Occipital lobe (tissue), 1 donor: ENCODE measurements at regions not wholly inside any gene's neighbourhood (a gene's known extent, or its start where the extent isn't known, plus 50 kb on each side); places are given as distances from the start of the nearest gene placed in this dataset.
A peak's percentile ranks its signal among the peaks of the same experiment; 100 is the strongest.

ENCODE experiments used
- DNase-seq: peaks from one replicate; lab custom pipeline; 2025; lab: John Stamatoyannopoulos, UW

DNA sequence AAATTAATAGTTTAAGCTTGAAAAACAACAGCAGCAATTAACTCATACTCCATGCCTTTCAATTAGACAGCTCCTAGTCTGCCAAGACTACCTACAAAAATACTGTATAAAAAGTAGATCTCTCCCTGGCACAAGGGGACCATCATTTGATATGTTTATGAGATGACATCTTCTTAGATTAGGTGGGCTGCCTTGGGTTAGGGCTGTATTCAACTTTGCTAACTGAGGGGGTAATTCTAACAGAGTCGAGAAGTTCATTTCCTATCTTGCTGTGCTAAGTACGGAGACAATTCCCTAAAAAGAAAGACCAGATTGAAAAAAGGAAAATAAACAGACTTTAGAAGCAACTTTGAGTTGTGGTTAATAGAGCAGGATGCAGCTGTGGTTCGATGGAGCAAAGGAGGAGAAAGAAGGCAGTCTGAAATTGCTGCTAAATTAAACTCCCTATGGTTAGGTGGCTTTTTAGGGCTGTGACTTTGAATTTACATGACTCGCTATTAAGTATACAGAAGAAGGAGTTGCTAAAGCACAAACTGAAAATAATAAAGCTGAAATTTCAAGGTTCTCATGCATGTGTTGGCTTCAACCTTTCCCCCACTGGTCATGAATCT, 75.4 kb downstream of the CDC7 start:
- DNase-seq, result no peak

GRCh38 chr1:91578320-91579109, 77.9 kb downstream of the CDC7 start:
- no peak for DNase-seq

DNA sequence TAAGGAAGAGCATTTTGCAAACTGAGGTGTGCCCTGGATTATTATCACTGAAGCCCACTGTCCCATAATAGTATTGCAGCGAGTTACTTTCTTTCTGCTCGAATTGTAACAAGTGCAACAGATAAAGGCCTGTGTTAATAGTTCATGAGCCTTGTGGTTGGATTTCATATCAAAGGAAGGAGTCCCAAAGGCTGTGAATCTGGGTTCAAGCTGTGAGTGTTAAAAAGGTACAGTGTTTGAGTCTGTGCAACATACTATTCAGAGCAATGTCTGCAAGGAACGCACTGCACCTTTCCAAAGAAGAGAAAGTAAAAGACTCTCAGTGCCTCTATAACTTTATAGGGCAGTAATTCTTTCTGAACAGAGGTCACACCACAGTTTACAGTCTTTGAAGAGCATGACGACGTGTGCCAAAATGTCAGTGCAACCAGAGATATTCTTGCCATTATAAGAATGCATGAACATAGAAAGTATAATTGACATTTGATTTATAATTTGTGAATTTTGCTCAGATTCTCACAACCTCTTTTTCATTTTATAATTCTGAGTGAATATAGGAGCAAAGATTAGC, 79.1 kb downstream of the CDC7 start:
- DNase-seq, result no peak

- no peak for DNase-seq
These were observed 81.8 kb downstream of the CDC7 start for GRCh38 chr1:91582431-91582921.

GRCh38 chr1:91583326-91583755, 82.7 kb downstream of the CDC7 start:
- no peak for DNase-seq

DNA sequence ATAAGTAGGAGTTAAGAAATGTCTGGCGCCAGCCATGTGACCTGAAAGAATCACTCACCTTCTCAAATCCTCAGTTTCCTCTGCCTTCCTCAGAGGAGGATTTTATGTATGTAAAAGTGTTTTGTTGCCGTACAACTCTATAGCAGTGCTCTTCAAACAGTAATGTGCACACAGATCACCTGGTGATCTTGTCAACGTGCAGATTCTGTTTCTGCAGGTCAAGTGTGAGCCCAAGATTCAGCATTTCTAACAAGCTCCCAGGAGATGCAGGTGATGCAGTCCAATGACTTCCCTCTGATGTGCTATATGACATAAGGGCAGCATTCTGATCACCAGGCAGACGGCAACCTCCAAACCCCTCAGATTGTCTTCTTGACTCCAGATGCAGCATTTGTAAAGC, 83.7 kb downstream of the CDC7 start:
- DNase-seq, result no peak

DNA sequence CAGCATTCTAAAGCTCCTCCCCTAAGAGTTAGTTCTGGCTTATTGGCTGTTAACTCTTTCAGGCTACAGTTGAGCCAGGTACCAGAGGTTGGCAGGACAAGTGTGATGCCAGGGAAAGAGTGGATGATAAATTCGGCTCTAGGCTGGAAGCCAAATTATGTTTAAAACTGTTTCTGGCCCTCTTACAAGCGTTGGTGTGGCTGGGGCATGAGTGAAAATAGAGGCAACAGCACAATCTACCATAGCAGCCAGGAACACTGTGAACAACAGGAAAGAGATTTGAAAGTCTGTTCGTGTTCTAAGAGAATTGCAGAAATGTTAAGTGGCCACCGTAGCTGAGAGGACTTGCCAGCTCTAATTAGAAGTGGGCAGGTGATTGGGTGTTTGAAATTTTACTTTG, 84.2 kb downstream of the CDC7 start:
- DNase-seq, result no peak

DNA sequence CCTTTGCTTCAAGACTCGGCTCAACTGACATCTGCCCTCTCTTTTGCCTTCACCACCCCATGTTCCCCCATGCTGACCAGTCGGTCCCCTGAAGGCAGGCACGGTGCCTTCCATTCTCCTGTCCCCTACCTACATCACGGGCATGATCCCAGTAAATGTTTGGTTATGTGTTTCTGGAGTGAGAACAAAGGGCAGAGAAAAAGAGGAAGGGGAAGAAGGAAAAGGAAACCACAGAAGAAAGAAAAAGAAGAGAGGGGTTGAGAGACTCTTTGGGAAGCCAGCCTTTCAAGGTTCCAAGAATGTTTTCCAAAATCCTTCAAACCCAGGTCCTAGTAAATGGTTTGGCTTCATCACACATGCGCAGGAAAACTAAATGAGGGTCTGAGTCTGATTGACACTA, 84.9 kb downstream of the CDC7 start:
- no peak for DNase-seq

DNA sequence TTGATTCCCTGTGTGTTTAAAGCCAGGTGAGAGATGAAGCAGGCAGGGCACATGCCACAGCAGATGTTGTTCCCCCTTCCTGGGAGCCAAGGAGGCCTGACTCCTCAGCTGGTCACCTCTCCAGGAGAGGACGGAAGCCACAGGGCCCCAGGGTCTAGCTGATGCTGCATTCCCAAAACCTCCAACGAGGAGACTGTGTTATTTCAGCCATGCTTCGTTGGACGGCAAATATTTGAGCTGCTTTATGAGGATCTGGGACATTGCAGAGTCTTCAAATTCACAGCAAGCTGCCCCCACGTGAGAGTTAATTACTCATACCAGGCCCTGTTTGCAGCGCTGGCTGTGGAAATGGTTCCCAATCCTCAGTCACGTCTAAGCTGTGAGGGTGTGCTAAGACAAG, 85.3 kb downstream of the CDC7 start:
- DNase-seq, result no peak

GRCh38 chr1:91589437-91589836, 88.8 kb downstream of the CDC7 start:
- DNase-seq, result no peak

DNA sequence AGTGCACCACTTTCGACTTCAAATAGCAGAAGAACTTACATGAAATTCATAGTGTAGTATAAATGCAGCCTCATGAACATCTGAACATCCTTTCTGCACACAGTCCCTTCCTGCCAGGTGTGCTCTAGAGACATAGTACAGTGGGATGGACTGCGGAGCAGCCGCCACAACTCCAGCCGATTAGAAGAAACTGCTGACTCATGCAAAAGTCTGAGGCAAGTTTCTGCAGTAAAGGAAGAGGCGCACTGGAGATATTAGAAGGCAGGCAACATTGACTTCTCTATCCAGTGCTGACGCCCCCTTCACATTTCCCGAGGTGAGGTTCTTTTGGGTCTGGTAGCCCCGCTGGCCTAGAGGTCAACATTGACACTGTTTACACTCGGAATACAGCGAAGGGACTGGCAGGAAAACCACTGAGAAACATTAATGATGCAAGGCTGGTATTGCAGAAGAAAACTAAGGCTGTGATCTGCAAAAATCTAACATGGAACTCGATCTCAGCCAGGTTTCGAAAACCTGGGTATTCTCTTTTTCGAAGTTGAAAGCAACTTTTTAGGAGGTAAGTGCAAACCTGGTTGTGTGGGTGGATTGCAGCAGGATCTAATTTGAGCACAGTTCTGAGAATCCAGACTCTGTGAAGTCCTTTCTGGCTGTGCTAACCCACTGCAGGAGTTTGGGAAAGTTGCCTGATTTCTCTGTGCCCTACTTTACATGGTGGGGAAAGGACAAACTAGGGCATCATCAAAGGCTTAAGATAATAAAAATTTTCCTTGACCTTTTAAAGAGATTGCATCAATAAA, 90.7 kb downstream of the CDC7 start:
- DNase-seq, result peak; percentile 12

DNA sequence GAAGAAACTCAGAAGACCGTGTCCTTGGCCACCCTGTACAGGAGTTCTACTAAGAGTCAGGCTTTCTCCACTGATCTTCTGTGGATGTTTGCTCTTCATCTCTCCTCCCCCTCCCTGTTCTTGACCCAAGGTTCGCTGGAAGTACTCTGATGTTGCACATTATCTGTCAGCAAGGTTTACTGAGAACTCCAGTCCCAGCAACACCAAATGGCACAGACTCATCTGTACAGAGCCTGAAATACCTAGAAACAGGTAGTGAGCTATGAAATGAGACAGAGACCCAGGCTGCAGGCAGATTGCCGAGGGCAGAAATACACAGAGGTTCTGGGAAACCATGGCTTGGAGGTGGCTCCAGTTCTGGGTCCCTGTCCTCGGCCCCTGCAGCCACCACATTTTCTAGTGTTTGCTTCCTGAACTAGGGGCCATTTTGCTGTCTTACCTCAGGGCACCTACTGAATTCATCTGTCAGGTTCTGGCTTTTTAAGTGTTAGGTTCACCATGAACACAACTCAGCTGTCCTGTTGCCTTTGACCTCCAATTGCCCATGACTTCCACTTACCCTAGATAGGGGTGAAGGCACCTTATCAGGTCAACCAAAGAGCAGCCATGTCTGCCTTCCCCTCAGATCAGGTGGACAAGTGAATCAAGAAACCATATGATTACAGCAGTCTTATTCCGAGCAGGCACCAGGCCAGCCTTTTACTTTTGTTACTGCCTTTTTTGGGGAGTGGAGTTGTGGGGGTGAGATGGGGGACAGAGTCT, 92.2 kb downstream of the CDC7 start:
- no peak for DNase-seq

DNA sequence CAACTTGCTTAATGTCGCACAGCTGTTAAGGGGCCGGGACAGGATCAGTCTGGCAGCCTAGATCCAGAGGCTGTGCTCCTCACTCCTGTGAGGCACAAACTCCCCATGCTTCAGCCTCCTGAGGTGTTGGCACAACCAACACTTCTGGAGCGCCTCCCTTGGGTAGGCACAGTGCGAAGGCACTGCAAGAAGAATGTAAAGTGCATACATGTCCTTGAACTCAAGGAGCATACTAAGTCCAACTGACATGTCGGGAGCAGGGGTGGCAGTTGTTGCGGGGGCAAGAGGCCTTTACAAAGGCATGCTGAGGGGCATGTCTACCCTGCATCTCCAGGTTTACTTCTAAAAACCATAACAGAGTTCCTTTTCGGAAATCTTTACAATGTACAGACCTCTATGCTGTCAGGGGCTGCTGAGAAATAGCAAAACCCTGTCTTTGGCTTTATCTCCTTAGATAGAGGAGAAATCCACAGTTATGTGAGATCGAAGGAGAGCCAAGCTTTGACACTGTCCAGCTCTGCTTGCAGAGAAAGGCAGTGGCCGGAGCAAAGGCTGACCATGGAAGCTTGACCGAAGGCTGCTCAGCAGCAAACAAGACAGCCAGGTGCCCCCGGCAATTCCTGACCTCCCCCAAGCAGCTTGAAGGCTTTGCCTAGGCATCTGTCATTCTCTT, 93.9 kb downstream of the CDC7 start:
- no peak for DNase-seq

- DNase-seq, result no peak
These were observed 95.8 kb downstream of the CDC7 start for GRCh38 chr1:91596474-91596873.

GRCh38 chr1:91597215-91597614, 96.6 kb downstream of the CDC7 start:
- DNase-seq, result no peak

DNA sequence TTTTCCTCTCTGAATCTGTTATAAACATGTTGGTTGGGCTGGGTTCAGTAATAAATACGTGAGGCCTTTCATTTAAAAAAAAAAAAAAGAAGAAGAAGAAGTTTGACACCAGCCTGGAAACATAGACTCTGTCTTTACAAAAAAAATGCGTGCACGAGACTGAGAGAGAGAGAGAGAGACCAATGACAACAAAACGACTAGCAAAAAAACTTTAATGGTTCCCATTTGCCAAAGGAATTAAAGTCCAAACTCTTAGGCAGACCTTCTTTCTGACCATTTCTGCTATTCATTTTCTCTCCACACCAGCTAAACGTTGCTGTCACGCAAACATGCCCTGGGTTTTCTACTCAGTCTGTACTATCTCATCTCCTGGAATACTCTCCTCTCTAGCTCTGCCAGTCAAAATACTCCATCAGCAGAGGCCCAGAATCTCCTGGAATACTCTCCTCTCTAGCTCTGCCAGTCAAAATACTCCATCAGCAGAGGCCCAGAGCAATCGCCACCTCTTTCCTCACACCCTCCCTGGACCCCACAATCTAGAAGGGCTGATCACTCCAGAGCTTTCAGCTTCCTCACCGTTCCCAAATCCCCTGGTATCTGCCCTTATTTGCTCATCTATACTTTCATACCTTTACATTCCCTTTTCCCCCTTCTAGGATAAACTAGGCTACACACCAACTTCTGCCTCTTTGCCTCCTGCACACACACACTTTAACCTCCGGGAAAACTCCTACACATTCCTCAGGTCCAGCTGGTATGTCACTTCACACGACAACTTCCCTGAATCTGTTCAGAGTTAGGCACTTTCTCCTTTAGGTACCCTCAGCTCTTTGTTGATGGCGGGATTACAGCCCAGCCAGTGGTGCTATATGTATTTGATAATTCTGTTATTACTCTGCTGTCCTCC, 100.0 kb downstream of the CDC7 start:
- DNase-seq, result no peak

GRCh38 chr1:91601554-91602376, 101.1 kb downstream of the CDC7 start:
- no peak for DNase-seq

GRCh38 chr1:91603409-91603808, 102.8 kb downstream of the CDC7 start:
- no peak for DNase-seq

- no peak for DNase-seq
These were observed 104.0 kb downstream of the CDC7 start for GRCh38 chr1:91604632-91605031.
